ENCODE measurements at regions not wholly inside any gene's neighbourhood (a gene's known extent, or its start where the extent isn't known, plus 50 kb on each side); places are given as distances from the start of the nearest gene placed in this dataset.
A peak's percentile ranks its signal among the peaks of the same experiment; 100 is the strongest.

- ATAC-seq = no peak
- H3K9me3 ChIP-seq (replicated peaks; ENCODE audit: control insufficient read depth, insufficient read depth, low read depth, low read length) = no peaks in the 10 kb centered on the region
- TF ChIP-seq, protein P1, sequence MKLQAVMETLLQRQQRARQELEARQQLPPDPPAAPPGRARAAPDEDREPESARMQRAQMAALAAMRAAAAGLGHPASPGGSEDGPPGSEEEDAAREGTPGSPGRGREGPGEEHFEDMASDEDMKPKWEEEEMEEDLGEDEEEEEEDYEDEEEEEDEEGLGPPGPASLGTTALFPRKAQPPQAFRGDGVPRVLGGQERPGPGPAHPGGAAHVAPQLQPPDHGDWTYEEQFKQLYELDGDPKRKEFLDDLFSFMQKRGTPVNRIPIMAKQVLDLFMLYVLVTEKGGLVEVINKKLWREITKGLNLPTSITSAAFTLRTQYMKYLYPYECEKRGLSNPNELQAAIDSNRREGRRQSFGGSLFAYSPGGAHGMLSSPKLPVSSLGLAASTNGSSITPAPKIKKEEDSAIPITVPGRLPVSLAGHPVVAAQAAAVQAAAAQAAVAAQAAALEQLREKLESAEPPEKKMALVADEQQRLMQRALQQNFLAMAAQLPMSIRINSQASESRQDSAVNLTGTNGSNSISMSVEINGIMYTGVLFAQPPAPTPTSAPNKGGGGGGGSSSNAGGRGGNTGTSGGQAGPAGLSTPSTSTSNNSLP (IDR thresholded peaks at IDR 0.05; ENCODE audit: borderline replicate concordance, low read depth, low read length) = no peak
- TF ChIP-seq ZNF77 (CRISPR knock-in tag; IDR thresholded peaks at IDR 0.05) (no peak), ZNF766 (CRISPR knock-in tag; conservative IDR thresholded peaks at IDR 0.05) (0 out of 2 replicates have a peak, but pooled peaks have one; percentile 30), SPI1 (IDR thresholded peaks at IDR 0.05; ENCODE audit: borderline replicate concordance, low read depth, low read length) (peak; percentile 41; the same call in 1 of the 2 replicates), NR2C2 (CRISPR knock-in tag; IDR thresholded peaks at IDR 0.05) (no peak), NR2C2 (tag; IDR thresholded peaks at IDR 0.05) (peak; percentile 30; the same call in 1 of the 2 replicates), MBD2 (IDR thresholded peaks at IDR 0.05; ENCODE audit: borderline replicate concordance, low read depth) (no peak), RREB1 (CRISPR knock-in tag; IDR thresholded peaks at IDR 0.05) (no peak)
- TF ChIP-seq, protein P2, sequence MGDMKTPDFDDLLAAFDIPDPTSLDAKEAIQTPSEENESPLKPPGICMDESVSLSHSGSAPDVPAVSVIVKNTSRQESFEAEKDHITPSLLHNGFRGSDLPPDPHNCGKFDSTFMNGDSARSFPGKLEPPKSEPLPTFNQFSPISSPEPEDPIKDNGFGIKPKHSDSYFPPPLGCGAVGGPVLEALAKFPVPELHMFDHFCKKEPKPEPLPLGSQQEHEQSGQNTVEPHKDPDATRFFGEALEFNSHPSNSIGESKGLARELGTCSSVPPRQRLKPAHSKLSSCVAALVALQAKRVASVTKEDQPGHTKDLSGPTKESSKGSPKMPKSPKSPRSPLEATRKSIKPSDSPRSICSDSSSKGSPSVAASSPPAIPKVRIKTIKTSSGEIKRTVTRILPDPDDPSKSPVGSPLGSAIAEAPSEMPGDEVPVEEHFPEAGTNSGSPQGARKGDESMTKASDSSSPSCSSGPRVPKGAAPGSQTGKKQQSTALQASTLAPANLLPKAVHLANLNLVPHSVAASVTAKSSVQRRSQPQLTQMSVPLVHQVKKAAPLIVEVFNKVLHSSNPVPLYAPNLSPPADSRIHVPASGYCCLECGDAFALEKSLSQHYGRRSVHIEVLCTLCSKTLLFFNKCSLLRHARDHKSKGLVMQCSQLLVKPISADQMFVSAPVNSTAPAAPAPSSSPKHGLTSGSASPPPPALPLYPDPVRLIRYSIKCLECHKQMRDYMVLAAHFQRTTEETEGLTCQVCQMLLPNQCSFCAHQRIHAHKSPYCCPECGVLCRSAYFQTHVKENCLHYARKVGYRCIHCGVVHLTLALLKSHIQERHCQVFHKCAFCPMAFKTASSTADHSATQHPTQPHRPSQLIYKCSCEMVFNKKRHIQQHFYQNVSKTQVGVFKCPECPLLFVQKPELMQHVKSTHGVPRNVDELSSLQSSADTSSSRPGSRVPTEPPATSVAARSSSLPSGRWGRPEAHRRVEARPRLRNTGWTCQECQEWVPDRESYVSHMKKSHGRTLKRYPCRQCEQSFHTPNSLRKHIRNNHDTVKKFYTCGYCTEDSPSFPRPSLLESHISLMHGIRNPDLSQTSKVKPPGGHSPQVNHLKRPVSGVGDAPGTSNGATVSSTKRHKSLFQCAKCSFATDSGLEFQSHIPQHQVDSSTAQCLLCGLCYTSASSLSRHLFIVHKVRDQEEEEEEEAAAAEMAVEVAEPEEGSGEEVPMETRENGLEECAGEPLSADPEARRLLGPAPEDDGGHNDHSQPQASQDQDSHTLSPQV (IDR thresholded peaks at IDR 0.05) = 0 out of 2 replicates have a peak, but pooled peaks have one; percentile 17
- POLR2A ChIA-PET = interaction anchor here (0.6 to 1.5 kb wide), 8 partner anchors 9 to 98 kb away, joined by 3 to 4 read pairs (median 3); no protein-coding TSS in a partner anchor
- peak overlapping the region in 1 of 2 experiments; percentile 49; a peak in 2 of 4 replicates for H3K9ac ChIP-seq (ENCODE audit: insufficient read depth in 1 of 2, low read depth in 2 of 2, low read length in 2 of 2)
- no peak for DNase-seq (ENCODE audit: extremely low read depth in 1 of 4, low spot score in 3 of 4)
- intact Hi-C loops (cut with micrococcal nuclease) = no loop called here
- no peaks in the 10 kb centered on the region for H3K27me3 ChIP-seq (ENCODE audit: control insufficient read depth in 2 of 2, insufficient read depth in 2 of 2, low read length in 2 of 2)
- H3K79me2 ChIP-seq (ENCODE audit: control insufficient read depth, insufficient read depth, low read length) = no peaks in the 10 kb centered on the region
- no peaks in the 10 kb centered on the region for H3K36me3 ChIP-seq (ENCODE audit: control insufficient read depth, insufficient read depth, low read length)
- in situ Hi-C loops (cut with MboI) = no loop called here
- WGBS (ENCODE audit: insufficient coverage, low coverage, missing lambda C conversion rate) = 51% methylated on average over 7 of the region's 7 CpGs
- no TSS peak for BruUV-seq (replicated peaks)
- H3K9me1 ChIP-seq (ENCODE audit: control insufficient read depth, insufficient read depth, low read length) = peaks cover 4% of the 10 kb centered on the region
- H3K27ac ChIP-seq (ENCODE audit: extremely low read depth, low read depth, low read length) = no peak overlapping the region
- H3K4me2 ChIP-seq (ENCODE audit: insufficient read depth, low read length) = no peak overlapping the region
- H2AFZ ChIP-seq (ENCODE audit: low read depth, low read length) = peak overlapping the region; percentile 18; the same call in 1 of the 2 replicates
- FAIRE-seq = no peak
- peaks cover 20 to 27% of the 10 kb centered on the region in 2 experiments for H3K4me1 ChIP-seq (replicated peaks in 1 of 2; ENCODE audit: control insufficient read depth in 2 of 2, insufficient read depth in 2 of 2, low read length in 2 of 2)
- CTCF ChIA-PET (ENCODE audit: low intra/inter-chr PET ratio) = no interaction called here
- no peak overlapping the region for H3K4me3 ChIP-seq
- H4K20me1 ChIP-seq (replicated peaks; ENCODE audit: control insufficient read depth, insufficient read depth, low read length) = no peaks in the 10 kb centered on the region
Observed at GRCh38 chr6:43883847-43884651, 114.0 kb downstream of the VEGFA start.

All from K562 (cell line).